HG02623 (cell line): ENCODE measurements at regions not wholly inside any gene's neighbourhood (a gene's known extent, or its start where the extent isn't known, plus 50 kb on each side); places are given as distances from the start of the nearest gene placed in this dataset.
"Not testable (repeated sequence)": the region's sequence is repeated elsewhere in the genome, so short reads cannot be mapped to it uniquely, and the experiment has no call there.

Experiments
- ATAC-seq: cut with Tn5 transposase; IDR thresholded peaks from one replicate; pipeline ENCODE4 v1.9.1; 2021; ENCODE audit warnings: moderate library complexity; ENCODE audit not compliant: unreplicated experiment

DNA sequence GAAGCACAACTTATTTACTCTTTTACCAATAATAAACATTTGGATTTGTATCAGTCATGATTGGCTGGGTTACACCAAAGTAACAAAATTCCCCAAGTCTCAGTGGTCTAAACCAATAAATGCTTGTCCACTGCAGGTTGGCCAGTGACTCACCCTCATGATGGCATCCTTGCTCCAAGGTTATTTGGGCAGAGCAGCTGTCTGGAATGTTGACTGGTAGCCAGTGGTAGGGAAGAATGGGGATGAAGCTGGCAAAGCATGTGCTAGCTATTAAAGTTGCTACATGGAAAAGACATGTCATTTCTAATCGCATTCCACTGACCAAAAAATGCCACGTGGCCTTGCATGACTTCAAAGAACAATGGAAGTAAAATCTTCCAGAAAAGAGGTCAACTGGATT lies 1168.7 kb upstream of the CELF2 start:
- ATAC-seq, result no peak

DNA sequence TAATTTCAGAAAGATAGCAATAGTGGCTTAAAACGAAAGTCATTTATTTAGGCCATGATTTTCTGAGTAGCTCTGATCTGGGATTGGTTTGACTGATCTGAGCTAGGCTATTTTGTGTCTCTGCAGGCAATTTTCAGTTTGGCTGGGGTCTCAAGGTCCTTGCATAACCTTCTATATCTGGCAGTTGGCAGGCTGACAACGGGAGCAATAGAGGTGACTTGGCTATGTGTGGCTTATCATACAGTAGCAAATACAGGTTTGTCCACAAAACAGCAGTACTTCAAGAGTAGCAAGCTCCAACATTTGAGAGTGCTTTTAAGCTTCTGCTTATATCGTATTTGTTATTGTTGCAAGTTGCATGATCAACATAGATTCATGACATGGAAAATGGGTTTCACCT lies 1167.3 kb upstream of the CELF2 start:
- ATAC-seq, result no peak

DNA sequence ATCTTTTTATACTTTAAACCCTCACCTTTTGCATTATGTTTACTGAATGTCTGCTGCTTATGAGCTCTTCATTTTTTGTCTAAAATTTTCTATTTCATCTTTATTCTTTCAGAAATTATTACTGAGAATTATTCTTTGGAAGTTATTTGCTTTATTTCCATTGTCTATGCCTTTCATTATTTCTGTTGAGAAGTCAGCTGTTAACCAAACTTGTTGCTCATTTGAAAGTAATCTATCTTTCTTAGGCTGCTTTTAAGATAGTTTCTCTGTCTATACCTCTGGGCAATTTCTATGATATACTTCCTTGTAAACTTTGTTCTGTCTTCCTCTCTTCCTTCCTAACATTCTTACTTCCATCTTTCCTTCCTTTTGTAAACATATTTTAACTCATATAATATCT lies 1165.9 kb upstream of the CELF2 start:
- ATAC-seq, result no peak

DNA sequence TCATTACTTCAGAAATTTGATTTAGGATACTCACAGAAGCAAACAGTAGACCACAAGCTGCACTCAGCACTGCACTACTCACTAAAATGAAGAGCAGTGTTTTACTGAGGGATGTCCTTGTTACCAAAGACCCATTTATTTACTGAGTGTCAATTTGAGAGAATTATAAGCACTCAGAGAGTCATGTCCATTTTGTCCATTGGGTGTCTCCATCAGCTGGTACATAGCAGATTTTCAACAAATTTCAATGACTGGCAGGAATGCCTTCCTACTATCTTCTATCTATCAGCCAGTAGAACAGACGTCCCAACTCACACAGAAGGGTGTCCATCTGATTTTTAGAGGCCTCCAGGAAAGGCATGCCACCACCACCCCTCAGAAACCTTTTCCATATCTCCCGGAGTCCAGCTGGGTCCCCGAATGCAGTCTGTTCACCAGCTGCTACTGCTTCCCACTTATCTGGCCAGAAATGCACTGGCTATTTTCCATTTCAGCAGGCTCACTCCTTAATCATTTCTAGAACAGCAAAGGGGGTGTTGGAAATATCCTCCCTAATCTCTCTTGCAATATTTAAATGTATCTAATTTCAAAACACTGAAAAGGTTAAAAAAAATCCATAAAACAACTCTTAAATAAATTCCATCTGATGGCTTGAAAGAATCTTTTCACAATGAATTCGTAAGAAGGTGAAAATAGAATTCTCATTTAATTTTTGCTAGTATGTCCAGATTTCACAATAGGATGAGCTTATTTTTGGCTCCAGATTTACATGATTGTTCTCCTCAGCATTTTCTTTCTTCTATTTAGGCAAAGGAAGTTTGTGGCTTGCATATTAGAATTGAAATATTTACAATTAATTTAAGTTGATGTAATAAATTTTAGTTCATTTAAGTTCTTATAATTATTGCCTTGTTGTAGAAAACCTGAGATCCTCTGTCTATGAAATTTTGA lies 1164.0 kb upstream of the CELF2 start:
- no peak for ATAC-seq

DNA sequence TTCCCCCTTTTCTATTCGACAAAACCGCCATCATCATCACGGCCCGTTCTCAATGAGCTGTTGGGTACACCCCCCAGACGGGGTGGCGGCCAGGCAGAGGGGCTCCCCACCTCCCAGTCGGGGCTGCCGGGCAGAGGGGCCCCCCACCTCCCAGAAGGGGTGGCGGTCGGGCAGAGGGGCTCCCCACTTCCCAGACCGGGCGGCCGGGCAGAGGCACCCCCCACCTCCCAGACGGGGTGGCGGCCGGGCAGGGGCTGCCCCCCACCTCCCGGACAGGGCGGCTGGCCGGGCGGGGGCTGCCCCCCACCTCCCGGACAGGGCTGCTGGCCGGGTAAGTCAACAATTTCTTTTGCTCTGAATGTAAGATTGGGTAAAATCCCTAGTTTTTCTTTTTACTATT lies 1162.2 kb upstream of the CELF2 start:
- not testable (repeated sequence) for ATAC-seq

DNA sequence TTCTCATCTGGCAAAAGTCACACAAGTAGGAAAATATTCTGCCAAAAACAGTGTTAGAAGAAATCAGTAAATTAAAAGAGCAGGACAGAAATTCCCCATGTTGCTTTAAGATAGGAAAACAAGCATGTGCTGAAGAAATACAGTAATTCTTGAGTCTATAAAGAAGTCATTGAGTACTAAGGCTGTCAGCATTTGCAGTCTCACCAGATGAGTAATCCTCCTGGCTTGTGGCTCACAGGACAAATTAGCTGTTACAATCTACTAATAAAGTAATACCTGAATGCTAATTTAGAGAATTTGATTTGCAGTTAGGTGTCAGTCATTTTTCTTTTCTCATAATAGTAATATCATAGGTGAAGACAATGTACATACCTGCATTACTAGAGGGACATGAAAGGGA lies 1158.9 kb upstream of the CELF2 start:
- ATAC-seq, result no peak

- no peak for ATAC-seq
Measured at GRCh38 chr10:9860045-9860444, 1157.6 kb upstream of the CELF2 start.

DNA sequence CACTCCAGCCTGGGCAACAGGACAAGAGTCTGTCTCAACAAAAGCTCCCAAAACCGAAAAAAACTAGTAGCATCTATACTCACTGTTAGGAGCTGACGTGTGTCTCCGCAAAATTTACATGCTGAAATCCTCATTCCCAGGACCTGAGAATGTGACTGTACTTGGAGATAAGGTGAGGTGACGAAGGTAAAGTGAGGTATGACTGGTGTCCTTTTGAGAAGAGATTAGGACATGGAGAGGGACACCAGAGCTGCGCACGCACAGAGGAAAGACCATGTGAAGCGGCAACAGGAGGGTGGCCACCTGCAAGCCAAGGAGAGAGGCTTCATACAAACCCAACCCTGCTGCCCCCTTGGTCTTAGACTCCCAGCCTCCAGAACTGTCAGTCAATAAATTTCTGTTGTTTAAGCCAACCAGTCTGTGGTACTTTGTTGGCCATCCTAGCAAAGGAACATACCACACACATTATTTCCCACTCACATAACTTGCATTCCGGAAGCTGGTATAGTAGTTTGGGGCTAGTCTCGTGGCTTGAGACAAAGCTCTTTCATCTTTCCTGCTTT lies 1154.0 kb upstream of the CELF2 start:
- ATAC-seq, result no peak

DNA sequence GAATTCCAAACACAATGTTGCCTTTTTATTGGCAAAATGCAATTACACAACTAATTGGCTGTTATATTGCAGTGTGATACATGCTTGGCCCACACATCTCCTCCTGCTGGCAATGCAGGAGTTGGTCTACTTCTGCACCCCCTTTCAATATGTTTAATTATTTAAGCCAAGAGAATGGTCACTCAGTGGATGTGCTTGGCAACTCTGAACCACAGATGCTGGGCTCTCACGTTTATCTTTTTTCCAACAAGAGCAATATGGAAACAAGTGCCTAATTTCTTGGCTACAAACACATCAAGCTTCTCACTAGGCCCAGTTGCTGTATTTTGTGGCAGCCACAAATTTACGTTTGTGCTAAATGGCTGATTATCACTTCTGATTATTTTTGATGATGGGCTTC lies 1149.2 kb upstream of the CELF2 start:
- no peak for ATAC-seq

DNA sequence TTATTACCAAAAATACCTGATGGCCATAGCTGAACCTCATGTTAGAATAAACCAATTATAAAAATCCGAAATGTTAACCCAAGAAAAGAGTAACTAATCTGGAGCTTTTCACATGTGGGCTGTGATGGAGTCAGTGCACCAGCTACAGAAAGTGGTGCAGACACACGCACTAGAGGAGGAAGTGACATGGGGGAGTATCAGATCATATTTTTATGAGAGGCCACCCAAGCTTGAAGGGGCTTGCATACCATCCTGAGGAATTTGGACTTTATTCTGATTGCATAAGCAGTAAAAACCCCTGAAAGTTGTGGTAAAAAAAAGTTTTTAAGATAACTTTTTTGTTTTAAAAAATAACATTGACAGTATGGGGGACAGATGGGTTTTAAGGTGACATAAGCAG lies 1148.5 kb upstream of the CELF2 start:
- ATAC-seq, result no peak

GRCh38 chr10:9869606-9870176 lies 1148.0 kb upstream of the CELF2 start:
- no peak for ATAC-seq

DNA sequence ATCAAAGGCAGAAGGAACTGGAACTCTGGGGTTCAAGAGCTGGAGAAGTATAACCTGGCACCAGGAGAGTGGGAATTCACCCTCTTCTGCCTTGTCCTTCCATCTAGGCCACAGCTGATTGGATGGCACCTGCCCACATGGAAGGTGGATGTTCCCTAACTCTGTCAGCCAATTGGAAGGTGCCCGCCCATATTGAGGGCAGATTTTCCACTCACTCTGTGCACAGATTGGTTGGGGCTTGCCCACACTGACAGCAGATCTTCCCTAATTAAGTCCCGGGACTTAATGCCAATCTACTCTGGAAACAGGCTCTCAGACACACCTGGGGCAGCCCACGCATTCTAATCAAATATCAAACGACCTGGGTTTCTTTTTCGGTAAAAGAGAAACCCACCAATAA lies 1142.3 kb upstream of the CELF2 start:
- ATAC-seq, result no peak

DNA sequence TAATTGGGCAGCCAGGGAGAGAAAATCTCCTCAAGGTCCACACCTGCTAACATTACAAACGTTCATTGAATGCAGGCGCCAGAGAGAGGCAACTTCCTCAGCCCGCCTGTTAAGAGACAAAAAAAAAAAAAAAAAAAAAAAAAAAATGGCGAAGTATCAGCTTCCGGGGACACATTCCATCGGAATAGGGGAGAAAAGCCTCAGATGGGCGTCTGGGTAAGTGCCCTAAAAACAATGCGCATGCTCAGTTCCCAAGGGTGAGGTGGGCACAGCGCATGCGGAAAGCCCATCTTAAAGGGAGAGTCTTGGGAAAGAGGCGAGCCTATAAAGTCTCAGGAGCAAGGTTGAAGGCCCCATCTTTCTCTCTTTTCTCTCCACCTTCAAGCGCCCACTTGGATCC lies 1139.7 kb upstream of the CELF2 start:
- ATAC-seq, result no peak

DNA sequence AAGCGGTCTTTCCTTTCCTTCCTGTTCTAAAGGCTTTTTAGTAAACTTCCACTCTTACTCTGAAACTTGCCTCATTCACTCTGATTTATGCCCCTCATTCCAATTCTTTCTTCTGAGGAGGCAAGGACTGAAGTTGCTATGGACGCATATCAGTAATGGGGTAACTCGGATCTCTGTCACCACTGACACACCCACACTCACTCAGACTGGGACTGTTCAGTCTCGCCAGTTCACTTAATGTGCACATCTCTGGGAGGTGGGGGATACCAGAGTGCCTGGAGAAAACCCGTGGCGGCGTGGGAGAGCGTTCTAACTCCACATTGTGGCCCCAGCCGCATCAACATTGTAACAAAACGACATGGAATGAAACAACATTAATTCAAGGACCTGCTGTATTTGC lies 1139.3 kb upstream of the CELF2 start:
- ATAC-seq, result no peak

DNA sequence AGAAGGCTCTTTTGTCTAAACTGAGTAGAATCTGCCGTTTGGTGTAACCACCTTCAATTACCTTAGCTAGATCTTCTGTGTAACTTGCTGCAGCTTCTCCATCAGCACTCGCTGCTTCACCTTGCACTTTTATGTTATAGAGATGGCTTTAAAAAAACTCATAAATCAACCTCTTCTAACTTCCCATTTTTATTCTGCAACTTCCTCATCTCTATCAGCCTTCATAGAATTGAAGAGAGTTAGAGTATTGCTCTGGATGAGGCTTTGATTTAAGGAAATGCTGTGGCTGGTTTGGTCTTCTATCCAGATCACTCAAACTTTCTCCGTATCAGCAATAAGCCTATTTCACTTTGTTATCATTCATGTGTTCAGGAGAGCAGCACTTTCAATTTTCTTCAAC lies 1131.9 kb upstream of the CELF2 start:
- no peak for ATAC-seq

- no peak for ATAC-seq
Measured at GRCh38 chr10:9886772-9887171, 1130.9 kb upstream of the CELF2 start.

DNA sequence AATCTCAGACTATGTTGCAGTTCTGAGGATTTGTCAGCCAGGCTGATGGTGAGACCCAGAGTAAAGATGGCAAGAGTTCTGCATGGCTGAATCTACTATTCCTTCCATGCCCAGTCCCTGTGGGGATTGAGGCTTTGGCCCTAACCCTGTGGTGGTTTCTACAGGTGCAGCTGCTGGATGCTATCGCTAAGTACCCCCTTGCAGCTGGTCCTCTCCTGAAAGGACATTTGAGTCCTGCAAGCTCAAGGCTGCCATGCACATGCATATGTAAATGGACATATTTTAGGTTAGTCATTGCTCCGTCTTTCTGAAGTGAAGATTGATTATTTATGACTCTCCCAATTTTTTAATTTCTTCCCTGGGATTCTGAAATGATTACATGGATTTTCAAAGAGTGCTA lies 1122.2 kb upstream of the CELF2 start:
- ATAC-seq, result no peak

GRCh38 chr10:9895981-9896380 lies 1121.7 kb upstream of the CELF2 start:
- no peak for ATAC-seq

DNA sequence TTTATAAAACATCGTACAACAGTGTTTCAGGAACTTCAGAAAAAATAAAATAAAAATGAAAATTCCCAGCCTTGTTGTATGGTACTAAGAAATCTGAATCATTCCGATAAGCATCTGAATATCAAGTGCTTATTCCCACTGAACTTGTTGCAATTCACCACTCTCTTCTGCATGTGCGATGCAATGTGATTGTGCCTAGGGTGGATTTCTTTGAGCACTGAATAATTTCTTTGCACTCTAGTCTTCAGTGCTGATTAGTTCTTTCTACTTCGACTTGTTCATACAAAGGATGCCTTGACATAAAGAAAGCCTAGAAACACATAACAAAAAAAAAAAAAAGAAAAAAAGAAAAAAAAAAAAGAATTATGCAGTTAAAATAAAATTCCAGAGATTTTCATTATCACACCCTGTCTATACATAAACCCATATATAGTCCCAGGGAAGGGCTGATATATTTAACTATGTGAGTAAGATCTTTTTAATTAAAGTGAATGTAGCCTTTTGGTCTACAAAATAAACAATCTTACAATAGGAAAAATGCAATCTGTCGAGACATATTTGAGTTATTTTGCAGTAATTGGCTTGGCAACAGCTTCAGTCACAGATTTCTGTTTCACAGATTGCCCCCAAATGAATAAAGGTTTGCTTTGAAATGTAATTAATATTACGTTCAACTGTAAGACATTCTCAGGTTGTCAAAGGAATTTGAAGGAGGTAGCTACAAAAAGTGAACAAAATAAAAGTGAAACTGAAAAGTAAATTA lies 1118.9 kb upstream of the CELF2 start:
- ATAC-seq, result no peak

DNA sequence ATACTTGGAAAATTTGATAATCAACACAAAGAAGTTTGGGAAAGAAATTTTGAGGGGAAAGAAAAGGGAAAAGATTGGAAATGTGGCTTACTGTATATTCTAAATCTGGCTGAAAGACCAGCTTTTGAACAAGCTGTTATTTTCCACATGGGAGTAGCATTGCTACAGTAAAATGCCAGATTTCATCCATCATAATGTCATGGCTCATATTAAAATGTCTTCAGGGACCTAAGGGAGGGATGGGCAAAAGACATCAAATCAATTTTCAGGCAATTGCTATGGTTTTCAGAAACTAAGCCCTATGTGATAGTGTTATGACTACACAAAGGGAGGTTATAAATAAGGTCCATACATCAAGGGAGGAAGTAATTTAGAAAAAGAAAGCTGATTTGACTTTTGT lies 1116.9 kb upstream of the CELF2 start:
- no peak for ATAC-seq

DNA sequence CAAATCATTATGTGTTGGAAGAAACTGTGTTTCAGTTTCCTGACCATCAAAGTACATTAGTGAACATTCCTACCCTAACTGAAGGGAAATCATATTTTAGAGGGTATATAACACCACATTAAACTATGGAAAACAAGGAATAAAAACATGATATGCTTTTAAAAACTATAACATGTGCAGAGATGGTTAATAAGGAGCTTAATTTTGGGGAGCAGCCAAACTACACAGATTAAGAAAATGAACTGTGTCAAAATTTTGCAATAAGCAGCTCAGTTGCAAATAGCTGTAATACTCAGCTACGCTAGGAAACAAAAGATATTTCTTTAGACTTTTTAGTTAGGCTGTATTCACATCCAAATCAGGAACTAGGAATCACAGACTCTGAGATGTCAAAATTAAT lies 1115.7 kb upstream of the CELF2 start:
- ATAC-seq, result no peak

- no peak for ATAC-seq
Measured at GRCh38 chr10:9910446-9910845, 1107.2 kb upstream of the CELF2 start.
